ENCODE measurements at regions not wholly inside any gene's neighbourhood (a gene's known extent, or its start where the extent isn't known, plus 50 kb on each side); places are given as distances from the start of the nearest gene placed in this dataset.

DNA sequence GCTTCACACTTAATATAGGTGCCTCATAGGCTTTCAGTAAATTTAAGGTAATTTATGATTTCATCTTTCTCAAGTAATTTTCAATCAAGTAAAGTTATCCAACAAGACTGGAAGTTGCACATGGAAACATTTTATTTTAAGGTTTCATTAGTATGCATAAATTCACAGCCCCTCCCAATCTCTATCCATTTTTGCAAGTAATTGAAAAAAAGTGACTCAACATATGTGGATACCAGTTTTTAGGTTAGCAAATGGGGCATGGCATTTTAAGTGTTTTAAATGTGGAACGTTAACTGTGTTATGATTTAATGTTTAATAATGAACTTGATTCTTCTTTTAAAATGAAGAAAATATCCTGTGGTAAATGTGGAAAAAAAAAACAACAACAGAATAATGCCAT lies 532.8 kb downstream of the FOXG1 start:
- DNase-seq (ENCODE audit: extremely low spot score): no peak
- POLR2A ChIA-PET: no interaction called here
- TF ChIP-seq, protein P1, sequence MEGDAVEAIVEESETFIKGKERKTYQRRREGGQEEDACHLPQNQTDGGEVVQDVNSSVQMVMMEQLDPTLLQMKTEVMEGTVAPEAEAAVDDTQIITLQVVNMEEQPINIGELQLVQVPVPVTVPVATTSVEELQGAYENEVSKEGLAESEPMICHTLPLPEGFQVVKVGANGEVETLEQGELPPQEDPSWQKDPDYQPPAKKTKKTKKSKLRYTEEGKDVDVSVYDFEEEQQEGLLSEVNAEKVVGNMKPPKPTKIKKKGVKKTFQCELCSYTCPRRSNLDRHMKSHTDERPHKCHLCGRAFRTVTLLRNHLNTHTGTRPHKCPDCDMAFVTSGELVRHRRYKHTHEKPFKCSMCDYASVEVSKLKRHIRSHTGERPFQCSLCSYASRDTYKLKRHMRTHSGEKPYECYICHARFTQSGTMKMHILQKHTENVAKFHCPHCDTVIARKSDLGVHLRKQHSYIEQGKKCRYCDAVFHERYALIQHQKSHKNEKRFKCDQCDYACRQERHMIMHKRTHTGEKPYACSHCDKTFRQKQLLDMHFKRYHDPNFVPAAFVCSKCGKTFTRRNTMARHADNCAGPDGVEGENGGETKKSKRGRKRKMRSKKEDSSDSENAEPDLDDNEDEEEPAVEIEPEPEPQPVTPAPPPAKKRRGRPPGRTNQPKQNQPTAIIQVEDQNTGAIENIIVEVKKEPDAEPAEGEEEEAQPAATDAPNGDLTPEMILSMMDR (IDR thresholded peaks at IDR 0.05; ENCODE audit: control extremely low read depth, extremely low read depth, low read depth, missing control alignments): no peak
- CTCF ChIA-PET: interaction anchor here (1.7 kb wide), 1 partner anchor 30 kb away, joined by 5 read pairs; no protein-coding TSS in a partner anchor

DNA sequence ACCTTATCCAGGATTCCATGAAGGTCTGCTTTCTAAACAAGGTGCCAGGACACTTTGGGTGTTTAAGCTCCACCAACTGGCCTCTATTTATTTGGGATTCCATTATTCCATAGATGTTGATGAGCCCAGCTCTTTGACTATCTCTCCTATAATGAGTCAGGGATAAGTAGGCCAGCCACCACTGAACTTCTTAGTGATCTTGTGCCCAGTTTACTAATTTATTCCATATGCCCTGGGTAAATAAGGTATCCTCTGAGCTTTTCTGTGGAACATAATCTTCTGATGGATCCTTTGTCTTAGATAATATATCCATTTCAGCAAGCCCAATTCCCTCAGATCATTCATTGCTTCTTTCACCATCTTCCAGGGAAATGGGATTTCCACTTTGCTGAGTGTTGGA lies 535.0 kb downstream of the FOXG1 start:
- TF ChIP-seq, protein P1 (IDR thresholded peaks at IDR 0.05; ENCODE audit: control extremely low read depth, extremely low read depth, low read depth, missing control alignments): no peak
- DNase-seq (ENCODE audit: extremely low spot score): no peak
- ChIA-PET CTCF (interaction anchor here (1.2 kb wide), 1 partner anchor 181 kb away, joined by 3 read pairs; no protein-coding TSS in a partner anchor), POLR2A (no interaction called here)

DNA sequence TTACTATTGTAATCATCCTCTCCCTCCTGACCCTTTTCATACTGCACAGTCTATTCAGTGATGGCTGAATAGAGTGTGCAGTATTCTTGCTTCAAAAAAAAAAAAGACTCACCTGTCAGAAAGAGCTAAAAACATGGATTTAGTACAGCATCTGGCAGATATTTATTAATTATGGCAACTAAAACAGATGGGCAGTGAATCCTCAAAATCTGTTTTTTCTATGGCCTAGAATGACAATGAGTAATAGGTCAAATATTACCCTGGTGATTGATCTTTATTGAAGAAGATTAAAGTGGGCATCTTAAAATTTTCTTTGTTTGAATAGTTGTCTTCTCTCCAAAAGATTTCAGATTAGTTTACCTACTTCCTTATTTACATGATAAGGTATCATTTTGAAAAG lies 543.6 kb downstream of the FOXG1 start:
- DNase-seq (ENCODE audit: extremely low spot score): no peak
- CTCF ChIA-PET: no interaction called here
- POLR2A ChIA-PET: no interaction called here
- TF ChIP-seq, protein P1 (IDR thresholded peaks at IDR 0.05; ENCODE audit: control extremely low read depth, extremely low read depth, low read depth, missing control alignments): no peak

DNA sequence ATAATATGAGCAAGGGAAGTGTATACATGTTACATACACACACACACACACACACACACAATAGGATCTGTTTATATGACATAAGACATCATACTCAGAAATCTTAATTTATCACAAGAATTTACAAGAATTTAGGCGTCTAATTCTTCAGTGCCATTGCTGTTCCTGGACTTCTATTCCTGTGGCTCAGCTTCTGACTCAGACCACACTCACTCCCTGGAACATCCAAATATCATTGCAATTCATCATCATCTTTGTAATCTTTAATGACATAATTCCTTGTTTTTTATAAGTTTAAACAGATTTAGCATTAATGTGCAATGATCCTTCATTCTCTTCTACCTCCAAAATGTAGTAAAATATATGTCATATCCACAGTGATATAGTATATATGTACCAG lies 544.2 kb downstream of the FOXG1 start:
- no peak for DNase-seq (ENCODE audit: extremely low spot score)

DNA sequence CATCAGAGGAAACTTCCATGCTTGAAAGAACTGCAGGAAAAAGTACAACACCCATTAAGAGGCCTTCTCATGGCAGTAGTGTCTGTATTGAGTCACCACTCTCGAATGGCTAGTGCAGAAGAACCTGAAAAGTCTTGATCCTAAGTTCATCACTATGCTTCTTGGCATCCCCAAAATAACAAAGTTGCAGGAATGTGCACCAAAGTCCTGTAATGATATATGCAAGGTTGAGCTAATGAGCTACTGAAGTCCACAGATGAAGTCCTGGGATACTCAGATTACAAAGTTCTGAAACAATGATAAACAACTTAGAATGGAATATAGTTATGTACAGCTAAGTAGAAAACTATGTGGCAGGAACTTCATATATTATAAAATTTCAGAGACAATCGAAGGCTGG lies 545.4 kb downstream of the FOXG1 start:
- TF ChIP-seq, protein P1 (IDR thresholded peaks at IDR 0.05; ENCODE audit: control extremely low read depth, extremely low read depth, low read depth, missing control alignments): no peak
- DNase-seq (ENCODE audit: extremely low spot score): no peak
- ChIA-PET CTCF (no interaction called here), POLR2A (no interaction called here)

More for the DNA sequence above, 544.2 kb downstream of the FOXG1 start:
- POLR2A ChIA-PET: no interaction called here
- TF ChIP-seq, protein P1 (IDR thresholded peaks at IDR 0.05; ENCODE audit: control extremely low read depth, extremely low read depth, low read depth, missing control alignments): no peak
- CTCF ChIA-PET: no interaction called here

DNA sequence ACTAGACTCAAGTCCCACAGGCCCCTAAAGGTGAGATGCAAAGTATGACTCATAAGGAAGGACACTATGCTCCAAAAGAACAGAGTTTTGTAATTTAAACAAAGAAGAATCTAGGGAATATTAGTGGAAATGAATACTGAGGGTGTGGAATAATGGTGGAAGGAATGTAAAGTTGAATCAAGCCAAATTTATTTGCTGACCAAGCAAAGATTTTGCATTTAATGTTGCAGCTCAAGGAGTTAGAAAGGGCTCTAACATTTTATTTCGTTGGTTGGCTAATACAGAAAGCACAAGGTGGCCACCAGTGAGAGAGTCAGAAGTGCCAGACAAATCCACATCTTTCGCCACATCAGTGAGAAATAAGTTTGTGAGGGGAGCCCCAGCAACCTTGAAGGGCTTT lies 550.3 kb downstream of the FOXG1 start:
- no peak for DNase-seq (ENCODE audit: extremely low spot score)
- TF ChIP-seq, protein P1 (IDR thresholded peaks at IDR 0.05; ENCODE audit: control extremely low read depth, extremely low read depth, low read depth, missing control alignments): no peak
- POLR2A ChIA-PET: no interaction called here
- CTCF ChIA-PET: no interaction called here

DNA sequence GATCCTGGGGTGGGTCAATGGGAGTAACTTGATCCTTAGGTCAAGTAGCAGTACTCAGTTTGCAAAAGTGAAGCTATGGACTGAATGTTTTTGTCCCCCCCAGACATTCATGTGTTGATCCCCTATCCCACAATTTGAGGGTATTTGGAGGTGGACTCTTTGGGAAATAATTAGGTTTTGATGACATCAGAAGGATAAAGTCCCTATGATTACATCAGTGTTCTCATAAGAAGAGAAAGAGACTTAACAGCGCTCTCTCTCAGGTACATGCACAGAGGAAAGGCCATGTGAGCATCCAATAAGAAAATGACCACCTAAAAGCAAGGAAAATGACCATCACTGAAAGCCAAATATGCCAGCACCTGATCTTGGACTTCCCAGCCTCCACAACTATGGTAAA lies 550.8 kb downstream of the FOXG1 start:
- POLR2A ChIA-PET: no interaction called here
- CTCF ChIA-PET: no interaction called here
- TF ChIP-seq, protein P1 (IDR thresholded peaks at IDR 0.05; ENCODE audit: control extremely low read depth, extremely low read depth, low read depth, missing control alignments): no peak
- no peak for DNase-seq (ENCODE audit: extremely low spot score)

Measured in GM10248 (cell line).